ENCODE measurements at regions not wholly inside any gene's neighbourhood (a gene's known extent, or its start where the extent isn't known, plus 50 kb on each side); places are given as distances from the start of the nearest gene placed in this dataset.

DNA sequence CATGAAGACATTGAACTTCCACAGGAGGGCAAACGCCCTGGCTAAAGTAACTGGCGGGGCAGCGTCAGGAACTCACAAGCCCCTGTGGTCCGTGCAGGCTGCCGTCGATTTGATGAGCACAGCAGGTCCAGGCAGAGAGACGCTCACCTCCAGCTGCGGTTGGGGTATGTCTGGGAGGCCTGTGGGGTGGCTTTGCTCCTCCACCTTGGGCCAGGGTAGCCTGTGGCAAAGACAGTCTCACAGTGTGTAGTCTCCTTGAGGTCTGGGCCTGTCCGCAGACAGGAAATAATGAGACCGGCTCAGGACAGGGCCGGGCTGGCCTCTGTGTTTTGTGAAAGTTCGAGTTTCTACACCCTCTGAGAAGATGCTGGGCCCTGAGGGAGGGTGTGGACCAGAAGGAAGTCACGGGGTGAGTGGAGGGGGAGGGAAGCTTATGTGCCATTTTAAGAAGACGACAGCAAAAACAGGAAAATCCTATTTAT lies 103.3 kb downstream of the METRNL start:
- TF ChIP-seq POLR2A (IDR thresholded peaks at IDR 0.05) (no peak), POLR2AphosphoS5 (IDR thresholded peaks at IDR 0.05) (no peak)
- TF ChIP-seq, protein P1, sequence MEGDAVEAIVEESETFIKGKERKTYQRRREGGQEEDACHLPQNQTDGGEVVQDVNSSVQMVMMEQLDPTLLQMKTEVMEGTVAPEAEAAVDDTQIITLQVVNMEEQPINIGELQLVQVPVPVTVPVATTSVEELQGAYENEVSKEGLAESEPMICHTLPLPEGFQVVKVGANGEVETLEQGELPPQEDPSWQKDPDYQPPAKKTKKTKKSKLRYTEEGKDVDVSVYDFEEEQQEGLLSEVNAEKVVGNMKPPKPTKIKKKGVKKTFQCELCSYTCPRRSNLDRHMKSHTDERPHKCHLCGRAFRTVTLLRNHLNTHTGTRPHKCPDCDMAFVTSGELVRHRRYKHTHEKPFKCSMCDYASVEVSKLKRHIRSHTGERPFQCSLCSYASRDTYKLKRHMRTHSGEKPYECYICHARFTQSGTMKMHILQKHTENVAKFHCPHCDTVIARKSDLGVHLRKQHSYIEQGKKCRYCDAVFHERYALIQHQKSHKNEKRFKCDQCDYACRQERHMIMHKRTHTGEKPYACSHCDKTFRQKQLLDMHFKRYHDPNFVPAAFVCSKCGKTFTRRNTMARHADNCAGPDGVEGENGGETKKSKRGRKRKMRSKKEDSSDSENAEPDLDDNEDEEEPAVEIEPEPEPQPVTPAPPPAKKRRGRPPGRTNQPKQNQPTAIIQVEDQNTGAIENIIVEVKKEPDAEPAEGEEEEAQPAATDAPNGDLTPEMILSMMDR (IDR thresholded peaks at IDR 0.05): no peak
